ENCODE measurements at regions not wholly inside any gene's neighbourhood (a gene's known extent, or its start where the extent isn't known, plus 50 kb on each side); places are given as distances from the start of the nearest gene placed in this dataset.
A peak's percentile ranks its signal among the peaks of the same experiment; 100 is the strongest.
"Not testable (repeated sequence)": the region's sequence is repeated elsewhere in the genome, so short reads cannot be mapped to it uniquely, and the experiment has no call there.

GRCh38 chr6:97347111-97347510 lies 64.1 kb upstream of the MMS22L start:
- DNase-seq (ENCODE audit: low read depth), result no peak

- DNase-seq (ENCODE audit: low read depth), result peak; percentile 3
Observed at GRCh38 chr6:97361286-97361685, 78.3 kb upstream of the MMS22L start.

DNA sequence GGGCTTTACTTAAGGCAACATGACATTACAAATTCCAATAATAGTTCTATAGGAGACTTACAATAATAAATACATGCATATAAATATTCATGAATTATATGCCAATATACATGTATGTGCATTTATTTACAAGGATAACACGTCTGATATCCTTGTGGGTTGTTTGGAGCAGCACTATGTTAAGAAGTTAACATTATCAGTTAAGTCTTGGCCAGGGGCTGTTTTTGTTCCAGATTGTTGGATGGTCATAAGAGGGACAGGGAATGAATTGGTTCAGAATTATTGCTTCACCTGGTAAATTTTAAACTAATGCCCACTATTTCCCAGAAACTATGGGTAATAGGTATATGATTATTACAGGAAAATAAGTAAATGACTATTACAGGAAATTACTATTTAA lies 81.3 kb upstream of the MMS22L start:
- DNase-seq (ENCODE audit: low read depth), result no peak

GRCh38 chr6:97382071-97382470 lies 99.1 kb upstream of the MMS22L start:
- DNase-seq (ENCODE audit: low read depth), result not testable (repeated sequence)

- DNase-seq (ENCODE audit: low read depth), result no peak
Observed at GRCh38 chr6:97392735-97393134, 109.7 kb upstream of the MMS22L start.

- DNase-seq (ENCODE audit: low read depth), result peak; percentile 62
Observed at GRCh38 chr6:97394160-97394748, 111.2 kb upstream of the MMS22L start.

DNA sequence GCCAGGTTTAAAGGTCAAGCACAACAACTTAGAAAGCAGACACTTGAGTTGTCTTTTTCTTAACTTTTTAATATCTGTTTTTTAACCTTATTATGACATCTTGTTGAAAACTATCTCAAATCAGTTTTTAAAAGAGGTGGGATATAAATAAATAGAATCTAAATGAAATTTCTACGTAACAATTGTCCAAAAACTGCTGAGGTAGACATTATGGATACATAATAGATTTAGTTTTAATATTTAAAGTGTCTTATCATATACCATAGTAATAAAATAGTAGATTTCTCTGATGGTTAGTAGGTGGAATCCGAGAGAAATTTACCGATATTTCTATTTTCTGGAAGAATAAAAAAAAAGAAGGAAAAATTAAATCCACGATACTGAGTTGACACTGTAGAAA lies 113.9 kb upstream of the MMS22L start:
- no peak for DNase-seq (ENCODE audit: low read depth)

DNA sequence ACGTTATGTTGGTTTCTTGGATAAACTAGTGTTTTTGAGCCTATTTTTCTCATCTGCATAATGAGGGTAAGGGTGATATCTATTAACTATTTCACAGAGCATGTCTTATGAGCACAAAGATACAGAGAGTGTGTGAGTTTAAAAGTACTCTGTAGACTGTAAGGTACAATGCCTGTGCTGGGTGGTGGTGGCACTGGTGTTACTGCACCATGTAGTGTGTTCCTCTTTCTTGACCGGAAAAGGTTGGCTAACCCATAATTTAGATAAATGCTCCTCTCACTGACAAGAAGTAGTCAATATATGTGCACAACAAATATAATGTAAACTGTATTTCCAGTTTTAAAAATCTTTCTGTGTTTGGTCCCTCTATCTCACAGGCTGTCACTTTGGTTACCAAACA lies 116.2 kb upstream of the MMS22L start:
- no peak for DNase-seq (ENCODE audit: low read depth)

DNA sequence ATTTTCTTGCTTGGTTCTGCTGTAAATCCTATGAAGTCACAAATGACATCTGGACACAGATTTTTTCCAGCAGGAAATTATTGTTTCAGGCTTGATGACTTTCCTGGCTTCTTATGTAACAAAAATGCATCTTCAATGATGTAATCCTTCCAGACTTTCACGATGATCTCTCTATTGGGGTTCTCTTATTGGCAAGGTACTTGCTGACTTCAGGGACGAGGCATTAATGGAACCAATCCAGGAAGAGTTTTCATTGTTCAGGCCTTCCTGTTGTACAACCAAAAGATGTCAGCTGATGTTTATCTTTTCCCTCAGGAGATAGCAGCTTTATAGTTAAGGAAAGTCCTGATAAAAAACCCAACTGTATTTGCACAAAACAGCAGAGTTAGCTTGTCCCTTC lies 118.5 kb upstream of the MMS22L start:
- DNase-seq (ENCODE audit: low read depth), result peak; percentile 24

DNA sequence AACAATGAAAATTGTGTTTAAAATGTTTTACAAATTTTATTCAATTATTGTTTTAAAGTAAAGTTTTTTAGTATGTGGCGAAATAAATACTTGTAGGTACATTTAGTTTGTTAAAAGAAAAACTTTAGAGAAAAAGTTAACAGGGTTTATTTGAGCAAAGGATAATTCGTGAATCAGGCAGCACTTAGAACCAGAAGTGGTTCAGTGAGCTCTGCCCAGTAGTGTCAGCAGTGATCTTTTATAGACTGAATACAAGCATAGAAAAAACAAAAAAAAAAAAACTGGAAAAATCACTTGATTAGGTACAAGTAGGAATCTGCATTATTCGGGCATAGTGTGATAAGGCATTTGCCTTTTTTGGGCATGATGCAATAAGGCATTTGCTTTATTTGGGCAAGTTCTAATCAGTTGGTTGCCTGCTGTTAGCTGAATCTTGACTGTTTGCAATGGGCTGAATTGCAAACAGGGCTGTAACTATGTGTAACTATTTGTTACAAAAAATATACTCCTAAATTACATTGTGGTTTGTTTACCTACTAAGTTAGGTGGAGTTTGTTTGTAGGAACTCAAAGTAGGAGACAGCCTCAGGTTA lies 122.9 kb upstream of the MMS22L start:
- no peak for DNase-seq (ENCODE audit: low read depth)

GRCh38 chr6:97406633-97407032 lies 123.6 kb upstream of the MMS22L start:
- DNase-seq (ENCODE audit: low read depth), result no peak

- DNase-seq (ENCODE audit: low read depth), result no peak
Observed at GRCh38 chr6:97411610-97412009, 128.6 kb upstream of the MMS22L start.

DNA sequence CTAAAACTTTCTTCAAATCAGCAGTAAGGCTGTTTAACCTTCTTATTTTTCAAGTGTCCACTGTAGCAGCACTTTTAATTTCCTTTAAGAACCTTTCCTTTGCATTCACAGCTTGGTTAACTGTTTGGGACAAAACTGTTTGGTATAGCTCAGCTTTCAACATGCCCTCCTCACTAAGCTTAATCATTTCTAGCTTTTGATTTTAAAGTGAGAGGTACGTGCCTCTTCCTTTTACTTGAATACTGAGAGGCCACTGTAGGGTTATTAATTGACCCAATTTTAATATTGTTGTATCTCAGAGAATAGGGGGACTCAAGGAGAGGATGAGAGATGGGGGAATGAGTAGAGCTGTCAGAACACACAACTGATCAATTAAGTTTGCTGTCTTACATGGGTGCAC lies 129.5 kb upstream of the MMS22L start:
- DNase-seq (ENCODE audit: low read depth), result no peak

DNA sequence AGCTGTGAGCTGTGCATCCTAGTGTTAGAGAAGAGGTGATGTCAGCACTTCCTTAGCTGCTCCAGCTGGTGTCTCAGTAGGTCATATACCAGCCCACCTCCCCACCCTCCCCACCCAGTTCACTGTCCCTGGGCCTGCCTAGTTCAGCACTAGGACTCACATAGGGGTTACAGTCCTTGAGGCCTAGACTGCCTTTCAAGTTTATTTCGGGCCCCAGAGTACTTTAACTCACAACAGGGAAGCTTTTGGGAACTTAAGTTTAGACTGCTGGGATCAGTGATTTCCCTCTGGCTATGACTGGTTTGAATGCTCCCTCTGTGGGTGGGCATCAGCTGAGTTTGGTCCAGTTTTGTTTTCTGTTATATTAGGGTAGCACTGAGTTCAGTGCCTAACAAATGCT lies 139.2 kb upstream of the MMS22L start:
- DNase-seq (ENCODE audit: low read depth), result no peak

DNA sequence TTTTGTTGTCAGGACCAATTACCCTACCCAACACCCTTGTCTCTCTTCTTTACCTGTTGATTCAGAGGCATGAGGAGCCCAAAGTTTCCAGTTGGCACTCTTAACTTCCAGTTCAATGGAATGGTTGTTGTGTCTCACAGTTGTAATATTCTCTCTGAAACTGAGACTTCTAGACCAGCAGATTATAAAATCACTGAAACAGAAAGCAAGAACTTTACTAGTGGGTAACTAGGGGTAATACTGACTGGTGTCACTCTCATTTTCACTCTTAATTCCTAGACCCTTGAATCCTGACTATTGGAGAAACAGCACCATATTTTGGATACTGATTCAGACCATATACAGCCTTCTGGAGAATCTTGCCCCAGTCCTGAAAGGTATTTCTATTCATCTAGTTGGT lies 140.2 kb upstream of the MMS22L start:
- DNase-seq (ENCODE audit: low read depth), result no peak

DNA sequence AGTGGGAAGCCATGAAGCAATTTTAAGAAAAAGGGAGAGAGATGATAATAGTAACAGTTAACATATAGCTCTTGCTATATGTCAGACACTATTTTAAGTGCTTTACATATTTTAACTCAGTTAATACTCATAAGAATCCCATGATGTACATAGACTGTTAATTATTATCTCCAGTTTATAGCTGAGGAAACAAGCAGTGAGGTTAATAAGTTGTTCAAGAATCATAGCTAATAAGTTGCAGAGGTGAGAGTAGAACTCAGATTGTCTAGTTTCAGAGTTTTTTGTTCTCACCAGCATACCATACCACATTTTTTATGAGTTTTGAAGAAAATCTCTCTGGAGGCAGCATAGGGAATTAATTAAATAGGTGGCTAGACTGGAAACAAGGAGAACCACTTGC lies 144.6 kb upstream of the MMS22L start:
- no peak for DNase-seq (ENCODE audit: low read depth)

GRCh38 chr6:97437087-97437486 lies 154.1 kb upstream of the MMS22L start:
- peak; percentile 32 for DNase-seq (ENCODE audit: low read depth)

- no peak for DNase-seq (ENCODE audit: low read depth)
Observed at GRCh38 chr6:97438011-97438671, 155.1 kb upstream of the MMS22L start.

DNA sequence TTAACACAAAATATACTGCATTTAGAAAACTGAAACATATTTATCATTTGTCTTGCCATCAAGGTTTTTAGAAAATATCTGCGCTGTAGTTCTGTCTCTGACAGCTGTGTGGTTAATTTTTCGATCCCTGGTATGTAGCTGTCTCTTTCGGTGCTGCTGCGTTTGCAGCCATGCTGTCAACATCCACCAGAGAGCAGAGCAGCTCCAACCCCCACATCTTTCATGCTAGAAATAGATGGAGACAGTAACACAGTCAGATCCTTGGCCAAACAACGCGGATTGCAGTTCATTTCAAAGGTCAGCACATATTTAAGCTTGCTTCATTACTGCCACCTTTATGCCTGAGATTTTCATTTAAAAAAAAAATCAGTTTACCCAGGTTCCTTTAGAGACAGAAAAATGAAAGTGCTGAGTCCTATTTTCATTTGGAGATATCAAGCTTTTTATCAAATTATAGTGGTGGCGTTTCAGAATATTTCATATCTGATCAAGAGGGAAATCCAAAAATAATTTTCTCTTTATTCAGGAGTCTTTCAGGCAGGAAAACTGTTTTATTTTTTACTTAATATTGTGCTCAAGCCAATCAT lies 157.7 kb upstream of the MMS22L start:
- DNase-seq (ENCODE audit: low read depth), result peak; percentile 31

DNA sequence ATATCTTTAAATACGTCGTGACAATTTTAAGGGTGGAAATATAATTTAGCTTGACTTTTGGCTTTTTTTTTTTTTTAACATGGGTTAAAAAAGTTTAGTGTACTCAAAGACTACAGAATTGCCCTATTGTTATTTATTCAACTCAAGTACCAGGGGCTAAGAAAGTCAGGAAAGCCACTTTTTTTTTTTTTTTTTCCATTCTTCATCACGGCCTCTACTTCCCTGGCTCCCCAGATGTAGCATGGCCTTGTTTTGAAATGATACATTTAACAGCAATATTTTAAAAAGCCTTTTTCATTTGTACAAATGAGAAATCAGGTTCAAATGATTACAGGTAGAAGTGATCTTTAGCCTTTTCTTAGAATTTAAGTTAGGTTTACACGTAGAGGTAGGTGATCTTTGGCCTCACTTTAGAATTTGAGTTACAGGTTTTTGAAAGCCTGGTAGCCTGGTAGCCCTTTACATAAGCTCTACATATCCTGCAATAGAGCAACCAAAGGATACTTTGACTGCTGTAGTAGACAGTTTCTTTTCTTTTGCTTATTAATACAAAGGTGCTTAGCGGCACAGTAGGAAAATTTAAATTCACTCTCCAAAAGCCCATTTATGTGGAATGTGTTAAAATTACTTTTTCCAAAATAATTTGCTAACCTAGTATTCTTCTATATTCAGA lies 160.5 kb upstream of the MMS22L start:
- no peak for DNase-seq (ENCODE audit: low read depth)

DNA sequence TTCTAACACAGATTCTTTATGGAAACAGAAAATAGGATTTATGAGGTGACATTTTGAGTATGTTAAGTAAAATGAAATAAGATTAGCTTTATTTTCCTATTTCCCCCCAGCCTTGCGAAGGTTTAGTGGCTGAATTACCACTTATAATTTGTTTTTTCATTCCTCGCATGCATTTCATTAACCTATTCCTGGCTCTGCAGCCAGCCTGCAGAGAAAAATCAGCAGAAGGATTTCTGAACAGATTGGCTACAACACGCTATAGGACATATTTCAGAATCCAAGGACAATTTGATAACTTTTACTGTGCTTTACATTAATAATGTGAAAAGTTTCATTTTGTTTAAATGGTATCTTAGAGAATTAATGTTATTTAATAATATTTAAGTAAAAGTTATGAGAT lies 162.4 kb upstream of the MMS22L start:
- no peak for DNase-seq (ENCODE audit: low read depth)

GRCh38 chr6:97449444-97449966 lies 166.5 kb upstream of the MMS22L start:
- no peak for DNase-seq (ENCODE audit: low read depth)

GRCh38 chr6:97450087-97450486 lies 167.1 kb upstream of the MMS22L start:
- no peak for DNase-seq (ENCODE audit: low read depth)
